Astrocyte (in vitro differentiated cells and primary cell): ENCODE measurements at regions not wholly inside any gene's neighbourhood (a gene's known extent, or its start where the extent isn't known, plus 50 kb on each side); places are given as distances from the start of the nearest gene placed in this dataset.

ENCODE experiments used
- EZH2 ChIP-seq: IDR thresholded peaks from 2 replicates; pipeline ENCODE4 v1.6.1; 2012; ENCODE audit warnings: mild to moderate bottlenecking, low read length, inconsistent platforms; ENCODE audit not compliant: insufficient read depth
- TF ChIP-seq, protein P1 (sequence below): IDR thresholded peaks from 2 replicates; pipeline ENCODE4 v1.5.1; 2011; ENCODE audit warnings: low read depth, mild to moderate bottlenecking, inconsistent platforms, low read length, moderate library complexity; ENCODE audit not compliant: insufficient read depth

- TF ChIP-seq, protein P1, sequence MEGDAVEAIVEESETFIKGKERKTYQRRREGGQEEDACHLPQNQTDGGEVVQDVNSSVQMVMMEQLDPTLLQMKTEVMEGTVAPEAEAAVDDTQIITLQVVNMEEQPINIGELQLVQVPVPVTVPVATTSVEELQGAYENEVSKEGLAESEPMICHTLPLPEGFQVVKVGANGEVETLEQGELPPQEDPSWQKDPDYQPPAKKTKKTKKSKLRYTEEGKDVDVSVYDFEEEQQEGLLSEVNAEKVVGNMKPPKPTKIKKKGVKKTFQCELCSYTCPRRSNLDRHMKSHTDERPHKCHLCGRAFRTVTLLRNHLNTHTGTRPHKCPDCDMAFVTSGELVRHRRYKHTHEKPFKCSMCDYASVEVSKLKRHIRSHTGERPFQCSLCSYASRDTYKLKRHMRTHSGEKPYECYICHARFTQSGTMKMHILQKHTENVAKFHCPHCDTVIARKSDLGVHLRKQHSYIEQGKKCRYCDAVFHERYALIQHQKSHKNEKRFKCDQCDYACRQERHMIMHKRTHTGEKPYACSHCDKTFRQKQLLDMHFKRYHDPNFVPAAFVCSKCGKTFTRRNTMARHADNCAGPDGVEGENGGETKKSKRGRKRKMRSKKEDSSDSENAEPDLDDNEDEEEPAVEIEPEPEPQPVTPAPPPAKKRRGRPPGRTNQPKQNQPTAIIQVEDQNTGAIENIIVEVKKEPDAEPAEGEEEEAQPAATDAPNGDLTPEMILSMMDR, result no peak
- TF ChIP-seq EZH2, result no peak
These were observed 1236.0 kb downstream of the MAT2B start for GRCh38 chr5:164741376-164741775.
